Prostate gland (tissue), 2 donors: ENCODE measurements at regions not wholly inside any gene's neighbourhood (a gene's known extent, or its start where the extent isn't known, plus 50 kb on each side); places are given as distances from the start of the nearest gene placed in this dataset.

ENCODE experiments used
- DNase-seq: peaks from one replicate; pipeline ENCODE4 v3.0.0-alpha.2; 2019; ENCODE audit warnings: low spot score
- H3K27ac ChIP-seq, 2 donors: fragments of 200-600 bp; sonication (generic); 2 replicates each; pipeline ENCODE4 v1.5.1; 2017 to 2019
- H3K27me3 ChIP-seq: fragments of 200-600 bp; sonication (generic); replicated peaks from 2 replicates; pipeline ENCODE4 v1.5.1; 2019; ENCODE audit not compliant: insufficient read depth
- H3K36me3 ChIP-seq, 2 donors: fragments of 200-600 bp; sonication (generic); 1 replicate in 1 of 2; 2 replicates in 1 of 2; pipeline versions ENCODE4 v1.5.1 to v1.8.1; 2017 to 2019
- H3K4me1 ChIP-seq: fragments of 200-600 bp; sonication (generic); replicated peaks from 2 replicates; pipeline ENCODE4 v1.5.1; 2019
- H3K4me3 ChIP-seq, 2 donors: fragments of 200-600 bp; sonication (generic); 2 replicates each; pipeline ENCODE4 v1.5.1; 2017 to 2019
- H3K9me3 ChIP-seq: fragments of 200-600 bp; sonication (generic); 2 replicates; pipeline ENCODE4 v1.5.1; 2017
- POLR2A ChIP-seq: fragments of 450-650 bp; IDR thresholded peaks from one replicate; pipeline ENCODE4 v1.6.1; 2016; ENCODE audit warnings: antibody characterized with exemption, mild to moderate bottlenecking
- POLR2AphosphoS5 ChIP-seq: sonication (generic); formaldehyde crosslinking; IDR thresholded peaks from one replicate; pipeline ENCODE4 v1.6.1; 2017; ENCODE audit warnings: antibody characterized with exemption
- WGBS: methylation state at CpG from one replicate; pipeline ENCODE4 v1.1.5; 2018; 5-methylcytosine and 5-hydroxymethylcytosine counted together
- intact Hi-C: fragments of 100-400 bp; cut with DNase I; formaldehyde crosslinking; loops from one replicate; pipeline ENCODE4 v1.14.2; 2022
- TF ChIP-seq, protein P1 (sequence below), 4 experiments: fragments of 200-600 bp in 2 of 4; fragments of 450-650 bp in 2 of 4; sonication (generic) in 2 of 4; IDR thresholded peaks; 1 replicate in 3 of 4; 2 replicates in 1 of 4; pipeline ENCODE4 v1.5.1; 2016 to 2019; ENCODE audit warnings: antibody characterized with exemption in 4 of 4, mild to moderate bottlenecking in 2 of 4, moderate library complexity in 2 of 4

DNA sequence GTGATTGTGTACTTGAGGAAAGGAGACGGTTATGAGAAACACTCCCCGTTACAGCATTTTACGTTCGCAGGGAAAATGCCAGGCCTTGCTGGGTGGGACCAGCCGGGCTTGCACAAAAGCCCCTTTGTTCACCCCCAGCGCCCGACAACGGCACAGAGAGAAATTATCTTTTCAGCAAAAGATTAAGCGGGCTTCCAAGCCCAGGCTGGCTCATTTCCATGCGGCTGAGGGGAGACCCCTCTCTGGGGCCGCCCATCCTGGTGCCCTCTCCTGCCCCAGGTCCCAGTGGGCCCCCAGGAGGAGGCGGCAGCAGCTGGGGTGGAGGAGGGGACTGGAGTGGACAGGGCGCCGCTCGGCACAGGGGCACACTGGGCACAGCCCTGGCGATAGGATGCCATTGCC is 50.8 kb upstream of the NOTCH1 start:
- no peaks in the 10 kb centered on the region for H3K36me3 ChIP-seq
- no peaks in the 10 kb centered on the region for H3K4me1 ChIP-seq
- no peaks in the 10 kb centered on the region for H3K27me3 ChIP-seq
- intact Hi-C loops = no loop called here
- H3K27ac ChIP-seq = no peak overlapping the region
- H3K4me3 ChIP-seq = no peak overlapping the region
- TF ChIP-seq, protein P1, sequence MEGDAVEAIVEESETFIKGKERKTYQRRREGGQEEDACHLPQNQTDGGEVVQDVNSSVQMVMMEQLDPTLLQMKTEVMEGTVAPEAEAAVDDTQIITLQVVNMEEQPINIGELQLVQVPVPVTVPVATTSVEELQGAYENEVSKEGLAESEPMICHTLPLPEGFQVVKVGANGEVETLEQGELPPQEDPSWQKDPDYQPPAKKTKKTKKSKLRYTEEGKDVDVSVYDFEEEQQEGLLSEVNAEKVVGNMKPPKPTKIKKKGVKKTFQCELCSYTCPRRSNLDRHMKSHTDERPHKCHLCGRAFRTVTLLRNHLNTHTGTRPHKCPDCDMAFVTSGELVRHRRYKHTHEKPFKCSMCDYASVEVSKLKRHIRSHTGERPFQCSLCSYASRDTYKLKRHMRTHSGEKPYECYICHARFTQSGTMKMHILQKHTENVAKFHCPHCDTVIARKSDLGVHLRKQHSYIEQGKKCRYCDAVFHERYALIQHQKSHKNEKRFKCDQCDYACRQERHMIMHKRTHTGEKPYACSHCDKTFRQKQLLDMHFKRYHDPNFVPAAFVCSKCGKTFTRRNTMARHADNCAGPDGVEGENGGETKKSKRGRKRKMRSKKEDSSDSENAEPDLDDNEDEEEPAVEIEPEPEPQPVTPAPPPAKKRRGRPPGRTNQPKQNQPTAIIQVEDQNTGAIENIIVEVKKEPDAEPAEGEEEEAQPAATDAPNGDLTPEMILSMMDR (IDR thresholded peaks at IDR 0.05) = no peak
- no peak for TF ChIP-seq POLR2AphosphoS5
- H3K9me3 ChIP-seq = no peaks in the 10 kb centered on the region
- 59% methylated on average over 16 of the region's 16 CpGs for WGBS
- no peak for DNase-seq

GRCh38 chr9:136596217-136596616 is 50.4 kb upstream of the NOTCH1 start:
- WGBS = 61% methylated on average over 8 of the region's 8 CpGs

DNA sequence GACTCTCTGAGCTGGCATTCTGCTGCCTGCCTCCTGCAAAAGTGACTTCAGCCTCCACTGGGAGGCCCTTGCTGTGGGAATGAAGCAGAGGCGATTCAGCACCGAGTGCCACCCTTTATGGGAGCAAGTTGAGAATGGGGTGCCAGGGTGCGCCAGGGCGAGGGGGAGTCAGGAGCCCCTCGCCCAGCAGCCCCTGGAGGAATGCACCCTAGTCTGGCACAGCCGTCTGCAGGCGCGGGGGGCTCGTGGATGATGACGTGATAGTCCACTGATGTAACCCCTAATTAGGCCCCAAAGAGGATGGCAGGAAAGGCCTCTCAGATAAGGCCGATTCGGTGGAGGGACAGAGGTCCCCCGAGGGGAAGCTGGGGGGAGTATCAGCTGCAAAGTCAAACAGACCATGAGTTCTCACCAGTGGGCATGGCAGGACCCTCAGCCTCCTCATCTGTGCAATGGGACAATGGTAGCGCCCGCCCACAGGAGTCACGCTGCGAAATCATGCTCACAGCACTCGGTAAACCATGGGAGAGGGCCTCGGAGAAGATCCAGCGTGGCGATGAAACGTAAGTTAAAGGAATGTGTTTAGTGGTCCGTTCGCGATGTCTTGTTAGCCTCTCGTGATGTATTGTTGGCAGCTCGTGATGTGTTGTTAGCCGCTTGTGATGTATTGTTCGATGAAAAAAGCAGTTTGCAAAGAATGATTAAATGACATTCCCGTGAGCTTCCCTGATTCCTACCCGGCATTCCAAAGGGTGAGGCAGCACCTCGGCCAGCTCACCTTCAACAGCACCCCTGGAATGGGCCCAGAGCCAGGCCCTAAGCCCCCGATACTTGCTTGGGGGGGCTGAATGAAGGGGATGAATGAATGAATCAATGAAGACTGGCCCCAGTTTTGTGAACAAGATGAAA is 49.7 kb upstream of the NOTCH1 start:
- intact Hi-C loops = no loop called here
- H3K36me3 ChIP-seq = no peaks in the 10 kb centered on the region

More at GRCh38 chr9:136596217-136596616, 50.4 kb upstream of the NOTCH1 start:
- TF ChIP-seq, protein P1 (IDR thresholded peaks at IDR 0.05) = no peak
- TF ChIP-seq POLR2A (no peak), POLR2AphosphoS5 (no peak)
- no peak for DNase-seq
- Histone ChIP-seq H3K4me1 (no peaks in the 10 kb centered on the region), H3K27me3 (no peaks in the 10 kb centered on the region), H3K4me3 (no peak overlapping the region), H3K27ac (no peak overlapping the region), H3K9me3 (no peaks in the 10 kb centered on the region), H3K36me3 (no peaks in the 10 kb centered on the region)
- intact Hi-C loops = no loop called here

More for the DNA sequence above, 49.7 kb upstream of the NOTCH1 start:
- WGBS = 74% methylated on average over 33 of the region's 33 CpGs
- Histone ChIP-seq H3K27ac (no peak overlapping the region), H3K4me1 (no peaks in the 10 kb centered on the region), H3K4me3 (no peak overlapping the region), H3K9me3 (no peaks in the 10 kb centered on the region), H3K27me3 (no peaks in the 10 kb centered on the region)
- no peak for DNase-seq
- TF ChIP-seq, protein P1 (IDR thresholded peaks at IDR 0.05) = no peak
- TF ChIP-seq POLR2A (no peak), POLR2AphosphoS5 (no peak)
